ENCODE measurements at regions not wholly inside any gene's neighbourhood (a gene's known extent, or its start where the extent isn't known, plus 50 kb on each side); places are given as distances from the start of the nearest gene placed in this dataset.

- ChIA-PET CTCF (interaction anchor here (1.1 kb wide), 1 partner anchor 60 kb away, joined by 4 read pairs; no protein-coding TSS in a partner anchor), POLR2A (no interaction called here)
- H3K36me3 Mint-ChIP-seq (ENCODE audit: low read depth): no peaks in the 10 kb centered on the region
These were observed 55.1 kb downstream of the CEBPB start for GRCh38 chr20:50245498-50246366.

GRCh38 chr20:50246367-50247195, 56.0 kb downstream of the CEBPB start:
- H3K9me3 Mint-ChIP-seq: no peaks in the 10 kb centered on the region
- no peaks in the 10 kb centered on the region for H3K36me3 Mint-ChIP-seq (ENCODE audit: low read depth)
- intact Hi-C loops (cut with micrococcal nuclease): no loop called here
- no peak overlapping the region for H3K27ac Mint-ChIP-seq
- H3K27me3 Mint-ChIP-seq: no peaks in the 10 kb centered on the region
- ATAC-seq (no peak), DNase-seq (no peak)
- H3K4me1 Mint-ChIP-seq (ENCODE audit: low read depth): no peaks in the 10 kb centered on the region
- H3K4me3 Mint-ChIP-seq: no peak overlapping the region
- TF ChIP-seq CTCF (IDR thresholded peaks at IDR 0.05): no peak
- ChIA-PET POLR2A (no interaction called here), CTCF (no interaction called here)

More at GRCh38 chr20:50245498-50246366, 55.1 kb downstream of the CEBPB start:
- Mint-ChIP-seq H3K4me1 (ENCODE audit: low read depth) (no peaks in the 10 kb centered on the region), H3K27ac (no peak overlapping the region), H3K4me3 (no peak overlapping the region), H3K9me3 (no peaks in the 10 kb centered on the region), H3K27me3 (no peaks in the 10 kb centered on the region)
- no peak for DNase-seq
- intact Hi-C loops (cut with micrococcal nuclease): no loop called here
- no peak for ATAC-seq
- TF ChIP-seq CTCF (IDR thresholded peaks at IDR 0.05): no peak

- Mint-ChIP-seq H3K9me3 (no peaks in the 10 kb centered on the region), H3K4me1 (ENCODE audit: low read depth) (no peaks in the 10 kb centered on the region), H3K27me3 (no peaks in the 10 kb centered on the region), H3K36me3 (ENCODE audit: low read depth) (no peaks in the 10 kb centered on the region), H3K4me3 (no peak overlapping the region), H3K27ac (no peak overlapping the region)
- POLR2A ChIA-PET: no interaction called here
- intact Hi-C loops (cut with micrococcal nuclease): no loop called here
- CTCF ChIA-PET: interaction anchor here (1.0 kb wide), 1 partner anchor 9 kb away, joined by 3 read pairs; no protein-coding TSS in a partner anchor
- no peak for DNase-seq
- no peak for TF ChIP-seq CTCF (IDR thresholded peaks at IDR 0.05)
- no peak for ATAC-seq
These were observed 56.8 kb downstream of the CEBPB start for GRCh38 chr20:50247196-50248094.

GRCh38 chr20:50248104-50248641, 57.5 kb downstream of the CEBPB start:
- no peaks in the 10 kb centered on the region for H3K27me3 Mint-ChIP-seq
- POLR2A ChIA-PET: no interaction called here

More at GRCh38 chr20:50248104-50248641, 57.5 kb downstream of the CEBPB start:
- no peak overlapping the region for H3K4me3 Mint-ChIP-seq
- ATAC-seq (no peak), DNase-seq (no peak)
- H3K36me3 Mint-ChIP-seq (ENCODE audit: low read depth): no peaks in the 10 kb centered on the region
- no peak overlapping the region for H3K27ac Mint-ChIP-seq
- no peaks in the 10 kb centered on the region for H3K9me3 Mint-ChIP-seq
- CTCF ChIA-PET: interaction anchor here (1.0 kb wide), 1 partner anchor 8 kb away, joined by 3 read pairs; no protein-coding TSS in a partner anchor
- TF ChIP-seq CTCF (IDR thresholded peaks at IDR 0.05): no peak
- no peaks in the 10 kb centered on the region for H3K4me1 Mint-ChIP-seq (ENCODE audit: low read depth)
- intact Hi-C loops (cut with micrococcal nuclease): no loop called here
